NOMO-1 treated with dmso at 0.1 percent for 144 hours (cell line): ENCODE measurements at regions not wholly inside any gene's neighbourhood (a gene's known extent, or its start where the extent isn't known, plus 50 kb on each side); places are given as distances from the start of the nearest gene placed in this dataset.

ENCODE experiments used
- DNase-seq: peaks from one replicate; lab custom pipeline; 2025; ENCODE audit not compliant: unreplicated experiment; lab: John Stamatoyannopoulos, UW

- DNase-seq: no peak
These were observed 241.2 kb upstream of the GSE1 start for GRCh38 chr16:85371948-85372347.

- DNase-seq: peak; percentile 72
These were observed 240.3 kb upstream of the GSE1 start for GRCh38 chr16:85372627-85373372.

- DNase-seq: no peak
These were observed 239.2 kb upstream of the GSE1 start for GRCh38 chr16:85373741-85374570.

GRCh38 chr16:85374571-85374872, 238.6 kb upstream of the GSE1 start:
- no peak for DNase-seq

- no peak for DNase-seq
These were observed 237.8 kb upstream of the GSE1 start for GRCh38 chr16:85375282-85375681.

GRCh38 chr16:85376292-85377095, 236.6 kb upstream of the GSE1 start:
- no peak for DNase-seq

GRCh38 chr16:85377388-85378144, 235.6 kb upstream of the GSE1 start:
- DNase-seq: no peak

GRCh38 chr16:85378145-85379040, 234.7 kb upstream of the GSE1 start:
- DNase-seq: no peak

GRCh38 chr16:85379041-85380001, 233.8 kb upstream of the GSE1 start:
- DNase-seq: no peak

- DNase-seq: no peak
These were observed 233.1 kb upstream of the GSE1 start for GRCh38 chr16:85380002-85380395.

- DNase-seq: no peak
These were observed 232.0 kb upstream of the GSE1 start for GRCh38 chr16:85380905-85381737.

- DNase-seq: no peak
These were observed 231.2 kb upstream of the GSE1 start for GRCh38 chr16:85381738-85382592.

GRCh38 chr16:85382717-85383118, 230.4 kb upstream of the GSE1 start:
- DNase-seq: no peak

GRCh38 chr16:85383836-85384832, 229.0 kb upstream of the GSE1 start:
- no peak for DNase-seq

- DNase-seq: no peak
These were observed 228.2 kb upstream of the GSE1 start for GRCh38 chr16:85384833-85385462.
